ENCODE measurements at regions not wholly inside any gene's neighbourhood (a gene's known extent, or its start where the extent isn't known, plus 50 kb on each side); places are given as distances from the start of the nearest gene placed in this dataset.

GRCh38 chr14:106513302-106513701 lies 986.9 kb downstream of the TMEM121 start:
- no peak for TF ChIP-seq CTCF (IDR thresholded peaks at IDR 0.05)
- TF ChIP-seq POLR2A (IDR thresholded peaks at IDR 0.05): no peak
